ENCODE measurements at regions not wholly inside any gene's neighbourhood (a gene's known extent, or its start where the extent isn't known, plus 50 kb on each side); places are given as distances from the start of the nearest gene placed in this dataset.

GRCh38 chr12:105587237-105587636, 256.7 kb downstream of the C12orf75 start:
- TF ChIP-seq, protein P1, sequence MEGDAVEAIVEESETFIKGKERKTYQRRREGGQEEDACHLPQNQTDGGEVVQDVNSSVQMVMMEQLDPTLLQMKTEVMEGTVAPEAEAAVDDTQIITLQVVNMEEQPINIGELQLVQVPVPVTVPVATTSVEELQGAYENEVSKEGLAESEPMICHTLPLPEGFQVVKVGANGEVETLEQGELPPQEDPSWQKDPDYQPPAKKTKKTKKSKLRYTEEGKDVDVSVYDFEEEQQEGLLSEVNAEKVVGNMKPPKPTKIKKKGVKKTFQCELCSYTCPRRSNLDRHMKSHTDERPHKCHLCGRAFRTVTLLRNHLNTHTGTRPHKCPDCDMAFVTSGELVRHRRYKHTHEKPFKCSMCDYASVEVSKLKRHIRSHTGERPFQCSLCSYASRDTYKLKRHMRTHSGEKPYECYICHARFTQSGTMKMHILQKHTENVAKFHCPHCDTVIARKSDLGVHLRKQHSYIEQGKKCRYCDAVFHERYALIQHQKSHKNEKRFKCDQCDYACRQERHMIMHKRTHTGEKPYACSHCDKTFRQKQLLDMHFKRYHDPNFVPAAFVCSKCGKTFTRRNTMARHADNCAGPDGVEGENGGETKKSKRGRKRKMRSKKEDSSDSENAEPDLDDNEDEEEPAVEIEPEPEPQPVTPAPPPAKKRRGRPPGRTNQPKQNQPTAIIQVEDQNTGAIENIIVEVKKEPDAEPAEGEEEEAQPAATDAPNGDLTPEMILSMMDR (IDR thresholded peaks at IDR 0.05; ENCODE audit: low read length) = no peak
- TF ChIP-seq EZH2 (IDR thresholded peaks at IDR 0.05; ENCODE audit: borderline replicate concordance, low read length) = no peak

Measured in OCI-LY1 (cell line).